Lower leg skin (tissue), 4 donors: ENCODE measurements at regions not wholly inside any gene's neighbourhood (a gene's known extent, or its start where the extent isn't known, plus 50 kb on each side); places are given as distances from the start of the nearest gene placed in this dataset.

Experiments used
- DNase-seq, 2 donors: peaks; one replicate each; pipeline ENCODE4 v3.0.0-alpha.2; 2019; ENCODE audit warnings: low spot score in 2 of 2
- H3K4me3 ChIP-seq: fragments of 200-600 bp; sonication (generic); 2 replicates; pipeline ENCODE4 v1.5.1; 2017; ENCODE audit warnings: mild to moderate bottlenecking, low read depth; ENCODE audit not compliant: poor library complexity, severe bottlenecking
- POLR2A ChIP-seq, 2 donors: fragments of 450-650 bp; IDR thresholded peaks; one replicate each; pipeline ENCODE4 v1.6.1; 2016 to 2017; ENCODE audit warnings: antibody characterized with exemption in 2 of 2, mild to moderate bottlenecking in 1 of 2, moderate library complexity in 1 of 2
- WGBS, 2 donors: methylation state at CpG; one replicate each; pipeline ENCODE4 v1.1.5; 2018; 5-methylcytosine and 5-hydroxymethylcytosine counted together
- intact Hi-C: fragments of 100-400 bp; cut with DNase I; formaldehyde crosslinking; loops from one replicate; pipeline ENCODE4 v1.15.0; 2023; ENCODE audit warnings: low total_unique reads
- TF ChIP-seq, protein P1 (sequence below), 3 donors: fragments of 450-650 bp; IDR thresholded peaks; one replicate each; pipeline ENCODE4 v1.5.1; 2016; ENCODE audit warnings: antibody characterized with exemption in 3 of 3, mild to moderate bottlenecking in 3 of 3, moderate library complexity in 2 of 3

DNA sequence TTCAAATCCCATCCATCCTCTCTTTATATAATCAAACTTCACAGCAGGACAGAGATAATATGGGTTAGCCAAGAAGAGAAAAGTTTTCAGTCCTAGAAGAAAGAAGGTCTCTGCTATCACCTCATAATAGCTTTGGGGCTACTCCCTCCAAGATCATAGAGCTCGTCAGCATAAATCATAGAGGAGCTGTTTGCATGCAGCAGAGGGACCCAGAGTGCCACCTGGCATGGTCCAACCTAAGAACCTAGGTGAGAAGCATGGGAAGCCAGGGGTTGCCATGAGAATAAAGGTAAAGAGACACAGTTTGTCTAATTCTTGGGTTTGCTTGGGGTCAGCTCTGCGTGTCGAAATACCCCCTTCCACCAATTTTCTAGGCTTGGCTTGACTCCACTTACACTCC lies 87.1 kb upstream of the CYP1B1 start:
- intact Hi-C loops: no loop called here
- WGBS, 2 donors: 86 to 91% methylated on average over 3 of the region's 3 CpGs
- TF ChIP-seq, protein P1, sequence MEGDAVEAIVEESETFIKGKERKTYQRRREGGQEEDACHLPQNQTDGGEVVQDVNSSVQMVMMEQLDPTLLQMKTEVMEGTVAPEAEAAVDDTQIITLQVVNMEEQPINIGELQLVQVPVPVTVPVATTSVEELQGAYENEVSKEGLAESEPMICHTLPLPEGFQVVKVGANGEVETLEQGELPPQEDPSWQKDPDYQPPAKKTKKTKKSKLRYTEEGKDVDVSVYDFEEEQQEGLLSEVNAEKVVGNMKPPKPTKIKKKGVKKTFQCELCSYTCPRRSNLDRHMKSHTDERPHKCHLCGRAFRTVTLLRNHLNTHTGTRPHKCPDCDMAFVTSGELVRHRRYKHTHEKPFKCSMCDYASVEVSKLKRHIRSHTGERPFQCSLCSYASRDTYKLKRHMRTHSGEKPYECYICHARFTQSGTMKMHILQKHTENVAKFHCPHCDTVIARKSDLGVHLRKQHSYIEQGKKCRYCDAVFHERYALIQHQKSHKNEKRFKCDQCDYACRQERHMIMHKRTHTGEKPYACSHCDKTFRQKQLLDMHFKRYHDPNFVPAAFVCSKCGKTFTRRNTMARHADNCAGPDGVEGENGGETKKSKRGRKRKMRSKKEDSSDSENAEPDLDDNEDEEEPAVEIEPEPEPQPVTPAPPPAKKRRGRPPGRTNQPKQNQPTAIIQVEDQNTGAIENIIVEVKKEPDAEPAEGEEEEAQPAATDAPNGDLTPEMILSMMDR (IDR thresholded peaks at IDR 0.05): no peak
- TF ChIP-seq POLR2A (IDR thresholded peaks at IDR 0.05): no peak

DNA sequence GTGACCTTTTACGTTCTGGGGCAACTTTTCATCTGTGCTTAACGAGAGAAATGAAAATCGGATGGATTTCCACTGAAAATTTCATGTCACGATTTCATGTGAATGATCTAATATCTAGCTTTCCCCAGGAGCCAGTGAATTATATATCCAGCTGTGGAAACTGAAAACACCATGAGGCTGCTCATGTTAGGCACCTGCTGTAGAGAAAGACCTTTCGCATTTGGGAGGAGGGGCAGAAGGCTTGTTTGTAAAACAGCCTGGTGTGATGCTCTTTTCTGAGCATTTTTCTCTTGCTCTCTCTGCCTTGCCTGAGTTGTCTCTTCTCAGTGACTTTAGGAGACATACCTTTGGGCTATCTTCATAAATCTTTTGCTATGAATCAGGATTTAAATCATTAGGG lies 84.6 kb upstream of the CYP1B1 start:
- WGBS, 2 donors: 89 to 93% methylated on average over 5 of the region's 5 CpGs
- no peak for DNase-seq
- intact Hi-C loops: no loop called here
- no peak overlapping the region for H3K4me3 ChIP-seq
- no peak for TF ChIP-seq POLR2A (IDR thresholded peaks at IDR 0.05)
- TF ChIP-seq, protein P1 (IDR thresholded peaks at IDR 0.05): no peak

More for the DNA sequence above, 87.1 kb upstream of the CYP1B1 start:
- no peak overlapping the region for H3K4me3 ChIP-seq
- DNase-seq: no peak

DNA sequence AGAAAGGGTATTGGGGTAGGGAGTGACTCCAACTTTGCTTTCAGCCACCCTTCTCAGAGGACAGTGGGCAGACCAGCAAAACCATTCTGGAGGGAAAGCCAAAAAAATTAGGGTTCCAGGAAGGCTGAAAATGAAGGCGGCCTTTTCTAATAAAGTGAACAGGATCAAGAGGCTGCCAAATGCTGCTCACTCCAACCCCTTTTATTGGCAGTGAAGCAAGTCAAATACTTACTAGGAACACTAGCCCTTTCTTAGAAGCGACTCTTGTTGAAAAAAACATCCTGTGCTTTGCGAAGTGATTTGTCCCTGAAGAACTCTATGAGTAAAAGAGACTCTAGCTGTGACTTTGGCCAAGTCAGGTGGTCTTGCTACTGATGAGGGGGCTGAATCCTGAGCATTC lies 83.6 kb upstream of the CYP1B1 start:
- TF ChIP-seq, protein P1 (IDR thresholded peaks at IDR 0.05): no peak
- no peak for TF ChIP-seq POLR2A (IDR thresholded peaks at IDR 0.05)
- WGBS, 2 donors: 66% methylated on average over 3 of the region's 3 CpGs
- H3K4me3 ChIP-seq: no peak overlapping the region
- intact Hi-C loops: loop anchor here (5.0 kb wide), 1 partner anchor 502 kb away; no protein-coding TSS in a partner anchor
- DNase-seq: no peak

DNA sequence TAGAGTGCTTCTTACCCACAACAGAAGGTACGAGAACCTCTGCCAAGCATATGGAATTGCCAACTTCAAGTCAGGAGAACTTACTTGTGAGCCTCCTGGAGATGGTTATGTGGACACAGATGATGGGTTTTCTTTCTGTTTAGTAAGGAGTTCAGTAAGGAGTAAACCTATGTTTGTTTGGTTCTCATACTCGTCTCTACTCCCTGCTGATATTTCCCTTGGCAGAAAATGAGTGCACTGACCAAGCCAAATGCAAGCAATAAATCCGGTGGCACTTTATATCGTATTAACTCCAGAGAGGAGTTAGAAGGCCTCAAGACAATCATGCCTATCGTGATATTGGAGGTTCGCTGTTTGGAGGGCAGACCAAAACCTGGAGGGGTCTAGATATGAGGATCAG lies 83.2 kb upstream of the CYP1B1 start:
- no peak for TF ChIP-seq POLR2A (IDR thresholded peaks at IDR 0.05)
- TF ChIP-seq, protein P1 (IDR thresholded peaks at IDR 0.05): no peak
- H3K4me3 ChIP-seq: no peak overlapping the region
- intact Hi-C loops: loop anchor here (5.0 kb wide), 1 partner anchor 502 kb away; no protein-coding TSS in a partner anchor
- WGBS, 2 donors: 79 to 90% methylated on average over 6 of the region's 6 CpGs
- no peak for DNase-seq

DNA sequence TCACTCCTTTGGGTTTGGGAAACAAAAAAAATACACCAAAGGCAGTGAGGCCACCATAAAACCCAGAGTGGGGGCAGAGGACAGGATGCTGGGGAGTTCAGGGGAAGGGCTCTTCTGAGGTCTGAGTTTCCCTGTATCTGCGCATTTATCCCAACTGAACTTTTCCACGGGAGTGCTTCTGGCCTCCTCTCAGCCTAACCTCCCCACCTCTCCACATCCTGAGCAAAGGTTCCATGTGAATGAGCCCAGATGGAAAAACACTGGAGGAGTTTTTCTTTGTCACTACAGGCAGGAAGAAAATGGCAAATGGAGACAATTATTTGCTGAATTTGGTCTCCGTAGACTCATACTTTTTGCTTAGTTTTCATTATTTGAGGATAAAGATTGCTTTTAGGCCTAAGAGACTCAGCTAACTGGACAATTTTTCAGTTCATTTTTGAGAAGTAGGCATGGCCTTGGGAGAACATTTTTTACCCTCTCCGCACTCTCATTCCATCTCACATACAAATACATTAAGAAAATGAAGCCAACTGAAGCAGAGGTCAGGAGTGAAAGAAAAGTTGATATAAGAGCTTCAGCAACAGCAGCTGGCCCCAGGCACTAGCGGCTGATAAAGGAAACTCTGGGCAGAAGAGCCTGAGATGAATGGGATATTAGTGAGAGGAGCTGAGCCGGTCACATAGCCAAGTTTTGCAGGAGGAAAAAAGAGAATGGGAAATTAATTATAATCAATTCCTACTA lies 82.6 kb upstream of the CYP1B1 start:
- intact Hi-C loops: loop anchor here (5.0 kb wide), 1 partner anchor 501 kb away; no protein-coding TSS in a partner anchor
- WGBS, 2 donors: 86 to 91% methylated on average over 6 of the region's 6 CpGs

More for the DNA sequence above, 82.6 kb upstream of the CYP1B1 start:
- H3K4me3 ChIP-seq: no peak overlapping the region
- TF ChIP-seq, protein P1 (IDR thresholded peaks at IDR 0.05): no peak
- TF ChIP-seq POLR2A (IDR thresholded peaks at IDR 0.05): no peak
- no peak for DNase-seq
